MM.1S (cell line): ENCODE measurements at regions not wholly inside any gene's neighbourhood (a gene's known extent, or its start where the extent isn't known, plus 50 kb on each side); places are given as distances from the start of the nearest gene placed in this dataset.

Experiments
- EZH2 ChIP-seq: fragments of 300-600 bp; sonication (generic); optimal IDR thresholded peaks from 2 replicates; pipeline ENCODE3; 2017; ENCODE audit warnings: low read depth, mild to moderate bottlenecking, antibody characterized with exemption, low read length, mixed read lengths
- TF ChIP-seq, protein P1 (sequence below): fragments of 300-600 bp; sonication (generic); IDR thresholded peaks from 2 replicates; pipeline ENCODE4 v1.5.1; 2016; ENCODE audit warnings: antibody characterized with exemption, low read length, mixed read lengths

DNA sequence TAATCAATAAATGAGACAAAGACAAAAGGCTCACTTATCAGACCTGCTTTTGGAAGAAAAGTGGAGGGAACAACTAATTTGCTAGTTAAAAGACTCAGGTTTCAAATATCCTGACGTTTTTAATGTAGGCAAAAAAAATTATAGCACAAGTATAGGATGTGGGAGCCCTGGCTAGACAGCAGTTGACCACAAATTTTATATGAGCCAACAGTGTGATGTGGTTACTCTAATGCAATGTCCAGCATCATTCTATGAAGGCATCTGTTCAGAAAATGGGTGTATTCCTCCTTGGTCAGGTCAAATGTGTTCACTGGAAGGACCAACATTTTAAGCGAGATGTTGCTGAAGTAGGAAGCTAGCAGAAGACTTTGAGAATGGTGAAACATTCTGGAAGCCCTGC is 237.4 kb downstream of the MAP2K6 start:
- TF ChIP-seq, protein P1, sequence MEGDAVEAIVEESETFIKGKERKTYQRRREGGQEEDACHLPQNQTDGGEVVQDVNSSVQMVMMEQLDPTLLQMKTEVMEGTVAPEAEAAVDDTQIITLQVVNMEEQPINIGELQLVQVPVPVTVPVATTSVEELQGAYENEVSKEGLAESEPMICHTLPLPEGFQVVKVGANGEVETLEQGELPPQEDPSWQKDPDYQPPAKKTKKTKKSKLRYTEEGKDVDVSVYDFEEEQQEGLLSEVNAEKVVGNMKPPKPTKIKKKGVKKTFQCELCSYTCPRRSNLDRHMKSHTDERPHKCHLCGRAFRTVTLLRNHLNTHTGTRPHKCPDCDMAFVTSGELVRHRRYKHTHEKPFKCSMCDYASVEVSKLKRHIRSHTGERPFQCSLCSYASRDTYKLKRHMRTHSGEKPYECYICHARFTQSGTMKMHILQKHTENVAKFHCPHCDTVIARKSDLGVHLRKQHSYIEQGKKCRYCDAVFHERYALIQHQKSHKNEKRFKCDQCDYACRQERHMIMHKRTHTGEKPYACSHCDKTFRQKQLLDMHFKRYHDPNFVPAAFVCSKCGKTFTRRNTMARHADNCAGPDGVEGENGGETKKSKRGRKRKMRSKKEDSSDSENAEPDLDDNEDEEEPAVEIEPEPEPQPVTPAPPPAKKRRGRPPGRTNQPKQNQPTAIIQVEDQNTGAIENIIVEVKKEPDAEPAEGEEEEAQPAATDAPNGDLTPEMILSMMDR: no peak
- TF ChIP-seq EZH2: no peak
